ENCODE measurements at regions not wholly inside any gene's neighbourhood (a gene's known extent, or its start where the extent isn't known, plus 50 kb on each side); places are given as distances from the start of the nearest gene placed in this dataset.

DNA sequence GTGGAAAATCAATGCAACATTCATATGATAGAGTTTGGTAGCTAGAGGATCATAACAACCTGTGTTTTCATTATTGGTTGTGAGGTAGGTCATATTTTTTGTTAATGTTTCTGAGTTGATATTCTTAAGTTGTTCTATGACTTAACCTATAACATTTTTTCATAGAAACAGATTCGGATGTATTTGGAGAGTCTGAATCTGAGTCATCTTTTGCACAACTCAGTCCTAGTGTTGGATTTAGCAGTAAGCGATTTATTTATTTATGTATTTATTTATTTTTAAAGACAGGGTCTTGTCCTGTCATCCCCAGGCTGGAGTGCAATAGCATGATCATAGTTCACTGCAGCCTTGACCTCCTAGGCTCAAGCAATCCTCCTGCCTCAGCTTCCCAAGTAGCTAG is 292.8 kb upstream of the ZNF717 start:
- Mint-ChIP-seq H3K9me3 (peaks cover 0 to 6% (median 2%) of the 10 kb centered on the region in 7 donors), H3K36me3 (no peaks in the 10 kb centered on the region), H3K4me3 (no peak overlapping the region), H3K4me1 (no peaks in the 10 kb centered on the region), H3K27ac (no peak overlapping the region), H3K27me3 (ENCODE audit: low read depth in 3 of 3) (peaks cover 0 to 1% (median 0%) of the 10 kb centered on the region in 3 donors)
- TF ChIP-seq, protein P1, sequence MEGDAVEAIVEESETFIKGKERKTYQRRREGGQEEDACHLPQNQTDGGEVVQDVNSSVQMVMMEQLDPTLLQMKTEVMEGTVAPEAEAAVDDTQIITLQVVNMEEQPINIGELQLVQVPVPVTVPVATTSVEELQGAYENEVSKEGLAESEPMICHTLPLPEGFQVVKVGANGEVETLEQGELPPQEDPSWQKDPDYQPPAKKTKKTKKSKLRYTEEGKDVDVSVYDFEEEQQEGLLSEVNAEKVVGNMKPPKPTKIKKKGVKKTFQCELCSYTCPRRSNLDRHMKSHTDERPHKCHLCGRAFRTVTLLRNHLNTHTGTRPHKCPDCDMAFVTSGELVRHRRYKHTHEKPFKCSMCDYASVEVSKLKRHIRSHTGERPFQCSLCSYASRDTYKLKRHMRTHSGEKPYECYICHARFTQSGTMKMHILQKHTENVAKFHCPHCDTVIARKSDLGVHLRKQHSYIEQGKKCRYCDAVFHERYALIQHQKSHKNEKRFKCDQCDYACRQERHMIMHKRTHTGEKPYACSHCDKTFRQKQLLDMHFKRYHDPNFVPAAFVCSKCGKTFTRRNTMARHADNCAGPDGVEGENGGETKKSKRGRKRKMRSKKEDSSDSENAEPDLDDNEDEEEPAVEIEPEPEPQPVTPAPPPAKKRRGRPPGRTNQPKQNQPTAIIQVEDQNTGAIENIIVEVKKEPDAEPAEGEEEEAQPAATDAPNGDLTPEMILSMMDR (IDR thresholded peaks at IDR 0.05): no peak
- H3K9me3 ChIP-seq (replicated peaks in 1 of 2; ENCODE audit: control insufficient read depth in 1 of 2, insufficient read depth in 1 of 2, low read length in 2 of 2): no peaks in the 10 kb centered on the region
- intact Hi-C loops (cut with micrococcal nuclease): no loop called here
- WGBS (ENCODE audit: insufficient coverage): no CpG with 5 or more reads among the region's 2 CpGs
- no peak overlapping the region for H3K4me3 ChIP-seq (replicated peaks in 1 of 3; ENCODE audit: low read depth in 2 of 3, low read length in 3 of 3)
- no peak overlapping the region for H3K27ac ChIP-seq (ENCODE audit: low read depth in 1 of 2, low read length in 2 of 2)
- no peak overlapping the region for H3K4me2 ChIP-seq (replicated peaks; ENCODE audit: extremely low read depth, low read length, poor library complexity, severe bottlenecking)
- no peak overlapping the region for H2AFZ ChIP-seq (ENCODE audit: insufficient read depth, low read depth, low read length, poor library complexity, severe bottlenecking)
- H3K79me2 ChIP-seq (ENCODE audit: insufficient read depth, low read length): no peaks in the 10 kb centered on the region
- DNase-seq: no peak
- H3K9ac ChIP-seq (ENCODE audit: insufficient read depth, low read length, poor library complexity, severe bottlenecking): no peak overlapping the region
- H4K20me1 ChIP-seq (ENCODE audit: insufficient read depth, low read length): no peaks in the 10 kb centered on the region
- H3K27me3 ChIP-seq (ENCODE audit: control insufficient read depth in 2 of 2, insufficient read depth in 2 of 2, low read length in 2 of 2): no peaks in the 10 kb centered on the region
- no peaks in the 10 kb centered on the region for H3K36me3 ChIP-seq (replicated peaks in 1 of 2; ENCODE audit: control insufficient read depth in 1 of 2, insufficient read depth in 2 of 2, low read length in 2 of 2)
- H3K4me1 ChIP-seq (ENCODE audit: control insufficient read depth in 1 of 2, insufficient read depth in 2 of 2, low read length in 2 of 2): no peaks in the 10 kb centered on the region

DNA sequence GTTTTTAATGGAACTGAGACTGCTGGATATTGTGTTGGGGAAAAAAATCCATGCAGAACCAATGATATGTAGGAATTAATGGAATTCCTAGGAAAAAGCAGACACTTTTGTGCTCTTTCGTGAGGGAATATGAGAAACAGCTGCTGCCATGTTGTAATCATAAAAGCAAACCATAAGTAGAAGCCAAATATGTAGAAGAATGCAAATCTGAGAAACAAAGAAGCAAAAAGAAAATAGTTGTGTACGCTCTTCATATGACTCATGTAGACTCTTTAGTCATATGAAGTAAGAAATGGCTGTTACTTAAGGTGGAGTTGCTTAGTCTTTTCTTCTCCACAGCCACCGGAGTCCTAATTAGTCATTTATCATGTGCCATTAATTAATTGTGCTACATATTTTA is 298.6 kb upstream of the ZNF717 start:
- Mint-ChIP-seq H3K4me3 (no peak overlapping the region), H3K27ac (no peak overlapping the region), H3K9me3 (peaks cover 0 to 3% (median 2%) of the 10 kb centered on the region in 7 donors), H3K36me3 (no peaks in the 10 kb centered on the region), H3K27me3 (ENCODE audit: low read depth in 3 of 3) (peaks cover 0 to 2% (median 2%) of the 10 kb centered on the region in 3 donors), H3K4me1 (no peaks in the 10 kb centered on the region)
- H4K20me1 ChIP-seq (ENCODE audit: insufficient read depth, low read length): no peaks in the 10 kb centered on the region
- H3K27me3 ChIP-seq (ENCODE audit: control insufficient read depth in 2 of 2, insufficient read depth in 2 of 2, low read length in 2 of 2): no peaks in the 10 kb centered on the region
- no peak for DNase-seq
- no peaks in the 10 kb centered on the region for H3K36me3 ChIP-seq (replicated peaks in 1 of 2; ENCODE audit: control insufficient read depth in 1 of 2, insufficient read depth in 2 of 2, low read length in 2 of 2)
- TF ChIP-seq, protein P1 (IDR thresholded peaks at IDR 0.05): no peak
- no peaks in the 10 kb centered on the region for H3K9me3 ChIP-seq (replicated peaks in 1 of 2; ENCODE audit: control insufficient read depth in 1 of 2, insufficient read depth in 1 of 2, low read length in 2 of 2)
- H3K4me3 ChIP-seq (replicated peaks in 1 of 3; ENCODE audit: low read depth in 2 of 3, low read length in 3 of 3): no peak overlapping the region
- no peak overlapping the region for H2AFZ ChIP-seq (ENCODE audit: insufficient read depth, low read depth, low read length, poor library complexity, severe bottlenecking)
- no peak overlapping the region for H3K9ac ChIP-seq (ENCODE audit: insufficient read depth, low read length, poor library complexity, severe bottlenecking)
- WGBS (ENCODE audit: insufficient coverage): 100% methylated on average over 1 of the region's 3 CpGs
- H3K4me1 ChIP-seq (ENCODE audit: control insufficient read depth in 1 of 2, insufficient read depth in 2 of 2, low read length in 2 of 2): no peaks in the 10 kb centered on the region
- intact Hi-C loops (cut with micrococcal nuclease): no loop called here
- no peak overlapping the region for H3K4me2 ChIP-seq (replicated peaks; ENCODE audit: extremely low read depth, low read length, poor library complexity, severe bottlenecking)
- no peaks in the 10 kb centered on the region for H3K79me2 ChIP-seq (ENCODE audit: insufficient read depth, low read length)
- no peak overlapping the region for H3K27ac ChIP-seq (ENCODE audit: low read depth in 1 of 2, low read length in 2 of 2)
